IPS-18a (cell line): ENCODE measurements at regions not wholly inside any gene's neighbourhood (a gene's known extent, or its start where the extent isn't known, plus 50 kb on each side); places are given as distances from the start of the nearest gene placed in this dataset.

Experiments used
- H3K27ac ChIP-seq: one replicate; pipeline ENCODE4 v1.5.1; 2013; ENCODE audit warnings: low read length
- H3K27me3 ChIP-seq: one replicate; pipeline ENCODE4 v1.6.1; 2013; ENCODE audit warnings: mild to moderate bottlenecking, low read length; ENCODE audit not compliant: control insufficient read depth, insufficient read depth
- H3K36me3 ChIP-seq: one replicate; pipeline ENCODE4 v1.6.1; 2013; ENCODE audit warnings: low read depth, low read length; ENCODE audit not compliant: control insufficient read depth
- H3K4me1 ChIP-seq: one replicate; pipeline ENCODE4 v1.6.1; 2013; ENCODE audit warnings: low read depth, low read length; ENCODE audit not compliant: control insufficient read depth
- H3K4me3 ChIP-seq: one replicate; pipeline ENCODE4 v1.5.1; 2013; ENCODE audit warnings: low read length
- H3K9ac ChIP-seq: one replicate; pipeline ENCODE4 v1.6.1; 2013; ENCODE audit warnings: mild to moderate bottlenecking, low read length, moderate library complexity
- H3K9me3 ChIP-seq: one replicate; pipeline ENCODE4 v1.6.1; 2013; ENCODE audit warnings: low read depth, low read length; ENCODE audit not compliant: control insufficient read depth

DNA sequence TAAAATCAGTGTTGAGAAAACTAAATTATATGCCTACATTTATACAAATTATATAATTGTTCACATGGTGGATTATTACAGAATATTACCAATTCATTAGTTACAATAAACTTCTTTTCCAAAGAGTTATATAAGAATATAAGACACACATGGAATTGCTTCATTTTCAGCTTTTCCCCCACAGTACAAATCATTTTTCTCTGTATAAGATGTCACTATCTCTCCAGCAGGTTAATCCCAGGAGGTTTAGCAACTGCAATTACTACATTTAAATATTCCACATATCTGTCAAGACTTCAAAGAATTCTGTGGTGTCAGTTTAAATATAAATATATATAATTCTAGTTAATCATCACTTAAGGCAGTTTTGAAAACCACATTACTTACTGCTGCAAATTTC, 59.6 kb upstream of the G2E3 start:
- no peaks in the 10 kb centered on the region for H3K27me3 ChIP-seq
- no peaks in the 10 kb centered on the region for H3K9me3 ChIP-seq
- H3K4me1 ChIP-seq: no peaks in the 10 kb centered on the region
- no peak overlapping the region for H3K27ac ChIP-seq
- H3K9ac ChIP-seq: no peak overlapping the region
- H3K4me3 ChIP-seq: no peak overlapping the region
- no peaks in the 10 kb centered on the region for H3K36me3 ChIP-seq

DNA sequence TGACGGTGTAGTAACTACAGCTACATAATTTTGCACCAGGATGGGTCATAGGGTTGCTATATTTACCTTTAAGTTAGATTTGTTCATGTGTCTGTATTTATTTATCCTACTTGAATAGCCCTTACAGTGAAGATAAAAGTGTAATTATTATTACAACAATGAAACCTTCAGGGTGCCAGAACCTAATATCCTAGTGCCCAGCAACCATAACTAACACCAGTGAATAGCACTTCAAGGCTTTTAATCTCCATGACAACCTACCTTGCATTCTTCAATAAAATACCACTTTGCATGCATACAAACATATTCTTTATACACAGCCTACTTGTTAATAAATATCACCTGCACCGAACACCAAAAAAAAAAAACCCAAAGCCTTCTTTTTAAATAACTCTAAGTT, 58.7 kb upstream of the G2E3 start:
- Histone ChIP-seq H3K27me3 (no peaks in the 10 kb centered on the region), H3K9ac (no peak overlapping the region), H3K36me3 (no peaks in the 10 kb centered on the region), H3K27ac (no peak overlapping the region), H3K4me1 (no peaks in the 10 kb centered on the region), H3K4me3 (no peak overlapping the region), H3K9me3 (no peaks in the 10 kb centered on the region)

DNA sequence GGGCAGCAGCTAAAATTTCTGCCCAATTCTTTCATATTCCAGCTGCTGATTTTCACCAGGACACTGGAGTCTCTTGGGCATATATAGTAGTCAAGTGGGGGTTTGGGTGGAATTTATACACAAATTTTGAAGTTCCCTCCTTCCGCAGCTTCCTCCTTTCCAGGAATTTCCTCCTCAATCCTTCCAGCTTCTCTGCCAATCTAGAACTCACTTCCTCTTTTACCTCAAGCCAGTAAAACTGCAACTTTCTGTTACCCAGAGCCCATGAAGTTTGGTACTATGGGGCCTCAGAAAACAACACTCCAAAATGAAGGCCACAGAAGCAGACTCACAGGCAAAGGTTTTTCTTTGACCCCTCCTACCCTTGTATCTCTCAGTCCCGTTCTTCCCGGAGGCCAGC, 51.7 kb upstream of the G2E3 start:
- no peaks in the 10 kb centered on the region for H3K9me3 ChIP-seq
- H3K4me3 ChIP-seq: no peak overlapping the region
- H3K4me1 ChIP-seq: no peaks in the 10 kb centered on the region
- H3K9ac ChIP-seq: no peak overlapping the region
- no peaks in the 10 kb centered on the region for H3K36me3 ChIP-seq
- H3K27ac ChIP-seq: no peak overlapping the region
- H3K27me3 ChIP-seq: no peaks in the 10 kb centered on the region
